ENCODE measurements at regions not wholly inside any gene's neighbourhood (a gene's known extent, or its start where the extent isn't known, plus 50 kb on each side); places are given as distances from the start of the nearest gene placed in this dataset.

- TF ChIP-seq SOX13 (IDR thresholded peaks at IDR 0.05) (no peak), SOX13 (CRISPR knock-in tag; conservative IDR thresholded peaks at IDR 0.05 in 1 of 2, IDR thresholded peaks at IDR 0.05 in 1 of 2) (peak in 1 of 2 experiments; percentile 56; a peak in 1 of 4 replicates), MNT (IDR thresholded peaks at IDR 0.05) (no peak), ARID4A (CRISPR knock-in tag; IDR thresholded peaks at IDR 0.05; ENCODE audit: borderline replicate concordance) (no peak; the same call in 1 of the 2 replicates), ZNF44 (CRISPR knock-in tag; IDR thresholded peaks at IDR 0.05) (no peak), SNAPC4 (CRISPR knock-in tag; IDR thresholded peaks at IDR 0.05) (no peak), PITX1 (CRISPR knock-in tag; IDR thresholded peaks at IDR 0.05) (peak; percentile 57; the same call in 1 of the 2 replicates), HNRNPL (IDR thresholded peaks at IDR 0.05; ENCODE audit: low read depth, low read length) (no peak), ZMYM3 (CRISPR knock-in tag; IDR thresholded peaks at IDR 0.05) (no peak), DNMT1 (CRISPR knock-in tag; IDR thresholded peaks at IDR 0.05) (no peak), HNF4G (IDR thresholded peaks at IDR 0.05; ENCODE audit: borderline replicate concordance, low read depth, low read length) (peak; percentile 41; the same call in 1 of the 2 replicates), HNF4G (CRISPR knock-in tag; IDR thresholded peaks at IDR 0.05; ENCODE audit: borderline replicate concordance, low read depth) (no peak), HMGXB3 (CRISPR knock-in tag; IDR thresholded peaks at IDR 0.05; ENCODE audit: borderline replicate concordance) (no peak), NR2F6 (IDR thresholded peaks at IDR 0.05) (peak; percentile 18; the same call in 1 of the 2 replicates), NR2F6 (CRISPR knock-in tag; IDR thresholded peaks at IDR 0.05) (0 out of 2 replicates have a peak, but pooled peaks have one; percentile 42), ZNF616 (CRISPR knock-in tag; IDR thresholded peaks at IDR 0.05; ENCODE audit: low read depth) (no peak)
These were observed 703.1 kb downstream of the BRD1 start (continued) for GRCh38 chr22:49124608-49125007.

Measured in HepG2 (cell line).